HEK293 (cell line): ENCODE measurements at regions not wholly inside any gene's neighbourhood (a gene's known extent, or its start where the extent isn't known, plus 50 kb on each side); places are given as distances from the start of the nearest gene placed in this dataset.

Source experiments
- CTCF ChIA-PET: fragments of 350-600 bp; formaldehyde crosslinking; extraction: SDS; loops from one replicate; lab custom pipeline; 2021; ENCODE audit warnings: antibody characterized with exemption; lab: Yijun Ruan, JAX
- POLR2A ChIA-PET: fragments of 300-600 bp; formaldehyde crosslinking; extraction: SDS; loops from one replicate; lab custom pipeline; 2020; ENCODE audit warnings: antibody characterized with exemption, inconsistent platforms; lab: Yijun Ruan, JAX
- H3K27ac ChIP-seq: fragments of 200-500 bp; sonication (Bioruptor generic); 2 replicates; pipeline ENCODE4 v1.5.1; 2014; ENCODE audit warnings: low read depth, low read length, control low read depth, inconsistent platforms; ENCODE audit errors: extremely low read depth
- H3K36me3 ChIP-seq, 2 experiments: fragments of 200-500 bp in 1 of 2; sonication (Bioruptor generic) in 1 of 2; 1 replicate in 1 of 2; 2 replicates in 1 of 2; pipeline ENCODE4 v1.5.1; 2014 to 2017; ENCODE audit warnings: inconsistent platforms in 2 of 2, low read length in 2 of 2; ENCODE audit not compliant: control insufficient read depth in 2 of 2, insufficient read depth in 1 of 2
- H3K4me1 ChIP-seq: fragments of 200-500 bp; sonication (Bioruptor generic); 2 replicates; pipeline ENCODE4 v1.5.1; 2014; ENCODE audit warnings: mild to moderate bottlenecking, low read length, inconsistent platforms; ENCODE audit not compliant: control insufficient read depth, insufficient read depth
- H3K4me3 ChIP-seq: 2 replicates; pipeline ENCODE4 v1.5.1; 2011; ENCODE audit warnings: low read depth, mild to moderate bottlenecking, control low read depth, low read length, moderate library complexity
- H3K9me3 ChIP-seq: fragments of 200-500 bp; sonication (Bioruptor generic); 2 replicates; pipeline ENCODE4 v1.5.1; 2014; ENCODE audit warnings: low read depth, low read length, inconsistent platforms; ENCODE audit not compliant: control insufficient read depth, insufficient read depth
- BCL11B ChIP-seq: fragments of 450-650 bp; formaldehyde crosslinking; IDR thresholded peaks from 2 replicates; pipeline ENCODE4 v1.5.1; 2016; ENCODE audit warnings: low read depth, missing biosample characterization, missing genetic modification characterization
- BCL6B ChIP-seq: fragments of 450-650 bp; formaldehyde crosslinking; IDR thresholded peaks from 2 replicates; pipeline ENCODE4 v1.5.1; 2017; ENCODE audit warnings: missing biosample characterization, missing genetic modification characterization
- EGR2 ChIP-seq: fragments of 450-650 bp; formaldehyde crosslinking; IDR thresholded peaks from 2 replicates; pipeline ENCODE4 v1.5.1; 2016; ENCODE audit warnings: low read depth, missing biosample characterization, missing genetic modification characterization
- GLI4 ChIP-seq: fragments of 450-650 bp; formaldehyde crosslinking; IDR thresholded peaks from 2 replicates; pipeline ENCODE4 v1.5.1; 2016; ENCODE audit warnings: missing biosample characterization, missing genetic modification characterization
- PRDM6 ChIP-seq: fragments of 450-650 bp; formaldehyde crosslinking; IDR thresholded peaks from 2 replicates; pipeline ENCODE4 v1.5.1; 2017; ENCODE audit warnings: missing biosample characterization, missing genetic modification characterization
- ZNF10 ChIP-seq: fragments of 450-650 bp; formaldehyde crosslinking; IDR thresholded peaks from 2 replicates; pipeline ENCODE4 v1.5.1; 2017; ENCODE audit warnings: missing biosample characterization, missing genetic modification characterization
- ZNF112 ChIP-seq: fragments of 450-650 bp; formaldehyde crosslinking; IDR thresholded peaks from 2 replicates; pipeline ENCODE4 v1.5.0; 2017; ENCODE audit warnings: missing biosample characterization, missing genetic modification characterization
- ZNF184 ChIP-seq: fragments of 450-650 bp; IDR thresholded peaks from 2 replicates; pipeline ENCODE4 v1.5.1; 2018; ENCODE audit warnings: missing biosample characterization, mild to moderate bottlenecking, missing genetic modification characterization
- ZNF23 ChIP-seq: fragments of 450-650 bp; formaldehyde crosslinking; IDR thresholded peaks from 2 replicates; pipeline ENCODE4 v1.5.1; 2016; ENCODE audit warnings: missing biosample characterization, missing genetic modification characterization, borderline replicate concordance
- ZNF24 ChIP-seq: fragments of 450-650 bp; formaldehyde crosslinking; IDR thresholded peaks from 2 replicates; pipeline ENCODE4 v1.5.1; 2016; ENCODE audit warnings: missing biosample characterization, missing genetic modification characterization
- ZNF274 ChIP-seq, 2 experiments: fragments of 200-500 bp in 1 of 2; fragments of 450-650 bp in 1 of 2; sonication (Bioruptor generic) in 1 of 2; formaldehyde crosslinking in 1 of 2; IDR thresholded peaks; 2 replicates each; pipeline versions ENCODE4 v1.5.1 to v1.6.1; 2014 to 2016; ENCODE audit warnings: borderline replicate concordance in 1 of 2, inconsistent platforms in 1 of 2, low read length in 1 of 2, missing biosample characterization in 1 of 2, missing genetic modification characterization in 1 of 2
- ZNF302 ChIP-seq: fragments of 450-650 bp; formaldehyde crosslinking; IDR thresholded peaks from 2 replicates; pipeline ENCODE4 v1.5.1; 2016; ENCODE audit warnings: missing biosample characterization, missing genetic modification characterization, low read depth
- ZNF350 ChIP-seq: fragments of 450-650 bp; formaldehyde crosslinking; IDR thresholded peaks from 2 replicates; pipeline ENCODE4 v1.5.0; 2017; ENCODE audit warnings: missing biosample characterization, mild to moderate bottlenecking, missing genetic modification characterization
- ZNF433 ChIP-seq: fragments of 450-650 bp; formaldehyde crosslinking; IDR thresholded peaks from 2 replicates; pipeline ENCODE4 v1.5.1; 2016; ENCODE audit warnings: missing biosample characterization, missing genetic modification characterization, low read depth
- ZNF501 ChIP-seq: fragments of 450-650 bp; formaldehyde crosslinking; IDR thresholded peaks from 2 replicates; pipeline ENCODE4 v1.5.1; 2016; ENCODE audit warnings: missing biosample characterization, missing genetic modification characterization
- ZNF692 ChIP-seq: fragments of 450-650 bp; formaldehyde crosslinking; IDR thresholded peaks from 2 replicates; pipeline ENCODE4 v1.5.1; 2016; ENCODE audit warnings: missing biosample characterization, missing genetic modification characterization
- ZNF837 ChIP-seq: fragments of 450-650 bp; formaldehyde crosslinking; IDR thresholded peaks from 2 replicates; pipeline ENCODE4 v1.5.1; 2016; ENCODE audit warnings: missing biosample characterization, missing genetic modification characterization
- ZXDB ChIP-seq: fragments of 450-650 bp; formaldehyde crosslinking; IDR thresholded peaks from 2 replicates; pipeline ENCODE4 v1.5.1; 2016; ENCODE audit warnings: missing biosample characterization, missing genetic modification characterization
- TF ChIP-seq, protein P1 (sequence below): fragments of 450-650 bp; formaldehyde crosslinking; IDR thresholded peaks from 2 replicates; pipeline ENCODE4 v1.5.1; 2016; ENCODE audit warnings: missing biosample characterization, missing genetic modification characterization, borderline replicate concordance

- TF ChIP-seq, protein P1, sequence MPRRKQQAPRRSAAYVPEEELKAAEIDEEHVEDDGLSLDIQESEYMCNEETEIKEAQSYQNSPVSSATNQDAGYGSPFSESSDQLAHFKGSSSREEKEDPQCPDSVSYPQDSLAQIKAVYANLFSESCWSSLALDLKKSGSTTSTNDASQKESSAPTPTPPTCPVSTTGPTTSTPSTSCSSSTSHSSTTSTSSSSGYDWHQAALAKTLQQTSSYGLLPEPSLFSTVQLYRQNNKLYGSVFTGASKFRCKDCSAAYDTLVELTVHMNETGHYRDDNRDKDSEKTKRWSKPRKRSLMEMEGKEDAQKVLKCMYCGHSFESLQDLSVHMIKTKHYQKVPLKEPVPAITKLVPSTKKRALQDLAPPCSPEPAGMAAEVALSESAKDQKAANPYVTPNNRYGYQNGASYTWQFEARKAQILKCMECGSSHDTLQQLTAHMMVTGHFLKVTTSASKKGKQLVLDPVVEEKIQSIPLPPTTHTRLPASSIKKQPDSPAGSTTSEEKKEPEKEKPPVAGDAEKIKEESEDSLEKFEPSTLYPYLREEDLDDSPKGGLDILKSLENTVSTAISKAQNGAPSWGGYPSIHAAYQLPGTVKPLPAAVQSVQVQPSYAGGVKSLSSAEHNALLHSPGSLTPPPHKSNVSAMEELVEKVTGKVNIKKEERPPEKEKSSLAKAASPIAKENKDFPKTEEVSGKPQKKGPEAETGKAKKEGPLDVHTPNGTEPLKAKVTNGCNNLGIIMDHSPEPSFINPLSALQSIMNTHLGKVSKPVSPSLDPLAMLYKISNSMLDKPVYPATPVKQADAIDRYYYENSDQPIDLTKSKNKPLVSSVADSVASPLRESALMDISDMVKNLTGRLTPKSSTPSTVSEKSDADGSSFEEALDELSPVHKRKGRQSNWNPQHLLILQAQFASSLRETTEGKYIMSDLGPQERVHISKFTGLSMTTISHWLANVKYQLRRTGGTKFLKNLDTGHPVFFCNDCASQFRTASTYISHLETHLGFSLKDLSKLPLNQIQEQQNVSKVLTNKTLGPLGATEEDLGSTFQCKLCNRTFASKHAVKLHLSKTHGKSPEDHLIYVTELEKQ (tag by site-specific recombination), result no peak
Measured at GRCh38 chr4:112003231-112003907, 141.9 kb upstream of the FAM241A start (continued).

GRCh38 chr4:112005027-112005426 lies 140.2 kb upstream of the FAM241A start:
- ChIA-PET POLR2A (no interaction called here), CTCF (interaction anchor here (0.8 to 1.8 kb wide), 2 partner anchors 26 to 37 kb away, joined by 3 to 5 read pairs; no protein-coding TSS in a partner anchor)
- H3K27ac ChIP-seq, result no peak overlapping the region
- no peaks in the 10 kb centered on the region for H3K4me1 ChIP-seq
- H3K4me3 ChIP-seq, result no peak overlapping the region
- H3K36me3 ChIP-seq, result no peaks in the 10 kb centered on the region
- no peak for TF ChIP-seq ZNF302 (tag by site-specific recombination)
- TF ChIP-seq ZNF23 (tag by site-specific recombination), result no peak
- no peak for TF ChIP-seq PRDM6 (tag by site-specific recombination)
- no peaks in the 10 kb centered on the region for H3K9me3 ChIP-seq

- TF ChIP-seq BCL6B (tag by site-specific recombination) (no peak), ZNF24 (no peak), BCL11B (no peak), ZNF501 (tag by site-specific recombination) (no peak), ZNF184 (tag by site-specific recombination) (no peak), ZNF837 (no peak), ZXDB (tag by site-specific recombination) (no peak), ZNF274 (IDR thresholded peaks at IDR 0.05; ENCODE audit: low read length) (no peak), ZNF274 (tag by site-specific recombination; IDR thresholded peaks at IDR 0.05; ENCODE audit: borderline replicate concordance) (no peak), ZNF433 (no peak), EGR2 (tag by site-specific recombination) (no peak), GLI4 (tag by site-specific recombination) (no peak), ZNF350 (tag by site-specific recombination) (no peak), ZNF10 (tag by site-specific recombination) (no peak), ZNF112 (tag by site-specific recombination) (no peak), ZNF692 (tag by site-specific recombination) (no peak)
- no peaks in the 10 kb centered on the region for H3K9me3 ChIP-seq
- no peaks in the 10 kb centered on the region for H3K4me1 ChIP-seq
- POLR2A ChIA-PET, result no interaction called here
- no peaks in the 10 kb centered on the region for H3K36me3 ChIP-seq
- CTCF ChIA-PET, result interaction anchor here (0.6 to 0.8 kb wide), 2 partner anchors 106 to 376 kb away, joined by 3 read pairs; no protein-coding TSS in a partner anchor
- H3K27ac ChIP-seq, result no peak overlapping the region
- no peak overlapping the region for H3K4me3 ChIP-seq
Measured at GRCh38 chr4:112007391-112007790, 137.9 kb upstream of the FAM241A start.
